ENCODE measurements at regions not wholly inside any gene's neighbourhood (a gene's known extent, or its start where the extent isn't known, plus 50 kb on each side); places are given as distances from the start of the nearest gene placed in this dataset.
"Not testable (repeated sequence)": the region's sequence is repeated elsewhere in the genome, so short reads cannot be mapped to it uniquely, and the experiment has no call there.

DNA sequence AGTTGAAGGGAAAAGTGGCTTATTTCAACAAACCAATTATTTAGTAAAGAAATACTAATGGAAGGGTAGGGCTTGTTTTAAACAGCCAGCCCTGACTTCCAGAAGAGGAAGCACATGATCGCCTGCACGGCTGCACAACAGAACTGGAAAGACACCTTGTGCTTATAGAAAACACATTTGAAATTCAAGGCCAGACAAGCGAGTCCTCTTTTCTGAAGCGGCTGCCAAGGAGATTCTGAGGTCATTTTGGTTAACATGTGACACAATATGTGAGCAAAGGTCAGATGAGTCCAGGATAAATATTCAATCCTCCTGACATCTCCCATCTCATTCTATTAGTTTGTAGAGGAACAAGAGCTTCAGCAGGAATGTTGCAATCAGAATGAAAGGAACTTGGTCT, 461.4 kb upstream of the ST8SIA4 start:
- DNase-seq (ENCODE audit: low spot score): no peak

DNA sequence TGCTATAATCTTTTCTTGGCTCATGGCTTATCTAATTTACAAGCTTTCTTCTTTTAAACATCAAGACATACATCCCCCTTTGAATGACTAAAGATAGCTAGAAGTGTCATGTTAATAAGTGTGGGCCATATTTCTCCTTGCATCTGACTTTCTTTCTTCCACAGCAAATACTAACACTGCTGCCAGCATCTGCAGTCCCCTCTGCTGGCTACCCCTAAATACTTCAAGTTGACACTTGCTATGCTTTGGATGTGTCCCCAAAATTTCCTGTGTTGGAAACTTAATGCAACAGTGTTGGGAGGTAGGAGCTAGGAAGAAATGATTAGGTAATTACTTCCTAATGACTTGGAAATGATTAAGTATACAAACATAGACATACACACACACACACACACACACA, 459.0 kb upstream of the ST8SIA4 start:
- DNase-seq (ENCODE audit: low spot score): no peak

DNA sequence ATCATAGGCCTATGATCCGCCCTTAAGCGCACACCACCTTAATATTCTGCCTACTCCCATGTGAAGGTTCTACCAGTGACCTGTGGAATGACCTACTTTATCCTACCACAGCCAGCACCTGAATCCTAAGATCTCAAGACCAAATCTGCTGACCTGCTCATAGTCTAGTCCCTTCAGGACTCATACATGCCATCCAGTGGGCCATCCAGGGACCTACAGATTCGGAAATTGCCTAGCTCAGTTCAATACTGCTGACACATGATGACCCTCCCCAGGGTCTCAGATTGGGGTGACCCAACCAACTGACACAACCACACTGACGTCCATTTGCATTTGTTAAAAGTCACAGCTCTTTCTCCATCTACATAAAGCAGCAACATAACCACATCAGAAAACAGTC, 443.8 kb upstream of the ST8SIA4 start:
- peak; percentile 30 for DNase-seq (ENCODE audit: low spot score)

DNA sequence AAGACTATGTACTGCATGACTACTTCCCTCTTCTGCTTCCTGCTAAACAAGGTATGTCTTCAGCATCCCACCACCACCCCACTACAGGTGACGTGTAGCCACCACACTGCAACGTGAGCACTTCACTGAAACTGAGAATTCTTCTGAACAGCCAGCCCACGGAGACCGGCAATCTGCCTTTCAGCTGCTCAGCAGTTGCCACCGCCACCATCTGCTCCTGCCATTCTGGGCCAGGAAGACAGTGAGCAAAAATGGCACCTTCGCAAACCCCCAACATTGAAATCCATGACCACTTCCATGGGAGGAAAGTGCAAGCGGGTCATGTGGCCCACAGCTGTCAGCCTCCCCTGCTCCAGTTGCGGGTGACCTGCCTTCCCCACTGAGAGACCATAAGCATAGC, 443.4 kb upstream of the ST8SIA4 start:
- no peak for DNase-seq (ENCODE audit: low spot score)

- DNase-seq (ENCODE audit: low spot score): no peak
Observed at GRCh38 chr5:101338226-101338625, 435.1 kb upstream of the ST8SIA4 start.

DNA sequence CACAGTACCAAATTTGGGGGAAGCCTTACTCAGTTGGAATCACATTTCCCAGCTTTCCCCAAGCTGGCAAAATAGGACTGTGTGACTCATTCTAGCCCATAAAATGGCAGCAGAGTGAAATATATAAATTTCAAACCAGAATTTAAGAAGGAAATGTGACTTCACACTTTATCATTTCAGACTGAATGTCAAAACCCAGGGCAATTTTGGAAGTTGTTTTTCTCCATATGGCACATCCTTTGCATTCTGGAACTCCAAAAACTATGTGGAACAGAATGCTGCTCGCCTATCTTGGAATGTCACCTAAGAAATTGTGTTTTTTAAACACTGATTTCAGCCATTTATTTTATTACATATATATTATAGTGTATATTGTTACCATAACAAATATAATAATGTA, 424.7 kb upstream of the ST8SIA4 start:
- no peak for DNase-seq (ENCODE audit: low spot score)

- no peak for DNase-seq (ENCODE audit: low spot score)
Observed at GRCh38 chr5:101326766-101327165, 423.7 kb upstream of the ST8SIA4 start.

DNA sequence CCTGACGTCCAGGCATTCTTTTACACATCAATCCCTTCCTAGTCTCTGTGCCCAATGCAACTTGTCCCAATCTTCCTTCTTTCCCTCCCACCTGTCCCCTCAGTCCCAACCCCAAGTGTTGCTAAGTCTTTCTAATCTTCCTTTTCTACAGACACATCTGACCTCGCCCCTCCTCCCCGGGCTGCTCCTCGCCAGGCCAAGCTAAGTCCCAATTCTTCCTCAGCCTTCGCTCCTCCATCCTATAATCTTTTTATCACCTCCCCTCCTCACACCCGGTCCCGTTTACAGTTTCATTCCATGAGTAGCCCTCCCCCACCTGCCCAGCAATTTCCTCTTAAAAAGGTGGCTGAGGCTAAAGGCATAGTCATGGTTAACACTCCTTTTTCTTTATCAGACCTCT, 413.3 kb upstream of the ST8SIA4 start:
- DNase-seq (ENCODE audit: low spot score): not testable (repeated sequence)

DNA sequence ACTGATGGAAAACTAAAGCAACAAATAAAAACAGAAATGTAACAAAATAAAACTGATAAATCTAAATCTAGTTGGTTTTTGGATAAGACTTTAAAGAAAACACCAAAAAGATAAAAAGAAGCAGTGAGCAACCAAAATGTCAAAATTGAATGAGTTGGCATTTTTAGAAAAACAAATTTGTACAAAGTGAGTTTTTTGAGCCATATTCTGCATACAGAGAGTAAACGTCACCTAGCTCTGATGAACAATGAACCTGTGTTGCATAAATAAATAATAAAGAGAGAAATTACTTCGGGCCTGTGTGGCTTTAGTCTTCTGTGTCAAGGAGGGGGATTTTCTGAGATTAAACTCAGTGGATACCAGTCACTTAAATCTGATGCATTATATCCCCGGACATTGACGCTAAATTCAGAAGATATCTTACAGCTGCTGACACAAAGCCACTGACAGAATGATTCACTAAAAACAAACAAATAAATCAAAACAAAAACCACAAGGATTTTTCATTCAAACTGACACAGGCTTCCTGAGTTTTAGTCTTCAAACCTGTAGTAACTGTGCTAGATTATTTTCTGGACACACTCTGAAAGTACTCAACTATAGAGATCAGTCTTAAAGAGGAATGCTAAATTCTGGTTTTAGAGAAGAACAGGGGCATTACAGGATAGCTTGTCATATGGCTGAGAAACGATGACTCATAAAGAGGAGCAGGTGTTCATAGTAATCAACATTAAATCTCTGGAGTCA, 403.5 kb upstream of the ST8SIA4 start:
- DNase-seq (ENCODE audit: low spot score): peak; percentile 79

DNA sequence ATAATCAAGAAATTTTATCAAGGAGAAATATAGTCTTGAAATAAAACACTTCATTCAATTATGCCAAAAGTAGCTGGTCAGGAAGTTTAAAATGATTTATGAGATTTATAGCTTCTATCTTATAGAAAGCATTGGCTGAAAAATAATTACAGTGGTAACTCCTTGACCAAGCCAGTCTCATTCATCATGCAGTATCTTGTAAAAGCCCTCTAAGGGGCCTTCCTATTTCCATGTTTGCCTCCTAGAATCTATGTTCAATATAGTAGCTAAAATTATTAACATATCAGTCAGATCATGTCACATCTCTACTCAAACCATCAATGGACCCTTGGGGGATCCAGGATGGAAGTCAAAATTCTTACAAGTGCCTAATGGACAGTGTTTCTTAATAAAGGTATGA, 393.4 kb upstream of the ST8SIA4 start:
- no peak for DNase-seq (ENCODE audit: low spot score)

DNA sequence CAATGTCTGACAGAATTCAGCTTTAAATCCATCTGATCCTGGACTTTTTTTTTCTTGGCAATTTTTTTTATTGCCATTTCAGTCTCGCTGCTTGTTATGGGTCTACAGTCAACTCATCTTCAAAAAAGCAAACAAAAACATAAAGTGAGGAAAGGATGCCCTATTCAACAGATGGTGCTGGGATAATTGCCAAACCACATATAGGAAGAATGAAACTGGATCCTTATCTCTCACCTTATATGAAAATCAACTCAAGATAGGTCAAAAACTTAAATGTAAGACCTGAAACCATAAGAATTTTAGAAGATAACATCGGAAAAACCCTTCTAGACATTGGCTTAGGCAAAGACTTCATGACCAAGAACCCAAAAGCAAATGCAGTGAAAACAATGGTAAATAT, 389.1 kb upstream of the ST8SIA4 start:
- no peak for DNase-seq (ENCODE audit: low spot score)

- DNase-seq (ENCODE audit: low spot score): not testable (repeated sequence)
Observed at GRCh38 chr5:101290761-101291160, 387.7 kb upstream of the ST8SIA4 start.

GRCh38 chr5:101288633-101289032, 385.6 kb upstream of the ST8SIA4 start:
- peak; percentile 93 for DNase-seq (ENCODE audit: low spot score)

- no peak for DNase-seq (ENCODE audit: low spot score)
Observed at GRCh38 chr5:101284736-101285375, 381.8 kb upstream of the ST8SIA4 start.

DNA sequence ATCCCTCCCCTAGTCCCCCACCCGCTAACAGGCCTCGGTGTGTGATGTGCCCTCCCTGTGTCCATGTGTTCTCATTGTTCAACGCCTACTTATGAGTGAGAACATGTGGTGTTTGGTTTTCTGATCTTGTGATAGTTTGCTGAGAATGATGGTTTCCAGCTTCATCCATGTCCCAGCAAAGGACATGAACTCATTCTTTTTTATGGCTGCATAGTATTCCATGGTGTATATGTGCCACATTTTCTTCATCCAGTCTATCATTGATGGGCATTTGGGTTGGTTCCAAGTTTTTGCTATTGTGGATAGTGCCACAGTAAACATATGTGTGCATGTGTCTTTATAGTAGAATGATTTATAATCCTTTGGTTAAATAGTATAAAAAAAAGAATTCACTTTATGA, 380.9 kb upstream of the ST8SIA4 start:
- not testable (repeated sequence) for DNase-seq (ENCODE audit: low spot score)

- DNase-seq (ENCODE audit: low spot score): no peak
Observed at GRCh38 chr5:101278917-101279316, 375.8 kb upstream of the ST8SIA4 start.

- DNase-seq (ENCODE audit: low spot score): peak; percentile 68
Observed at GRCh38 chr5:101278011-101278687, 375.1 kb upstream of the ST8SIA4 start.

- DNase-seq (ENCODE audit: low spot score): no peak
Observed at GRCh38 chr5:101271945-101272344, 368.9 kb upstream of the ST8SIA4 start.

GRCh38 chr5:101271416-101271815, 368.3 kb upstream of the ST8SIA4 start:
- DNase-seq (ENCODE audit: low spot score): no peak

- no peak for DNase-seq (ENCODE audit: low spot score)
Observed at GRCh38 chr5:101260857-101261256, 357.8 kb upstream of the ST8SIA4 start.

GRCh38 chr5:101253096-101253495, 350.0 kb upstream of the ST8SIA4 start:
- DNase-seq (ENCODE audit: low spot score): no peak

GRCh38 chr5:101244621-101245020, 341.5 kb upstream of the ST8SIA4 start:
- no peak for DNase-seq (ENCODE audit: low spot score)

DNA sequence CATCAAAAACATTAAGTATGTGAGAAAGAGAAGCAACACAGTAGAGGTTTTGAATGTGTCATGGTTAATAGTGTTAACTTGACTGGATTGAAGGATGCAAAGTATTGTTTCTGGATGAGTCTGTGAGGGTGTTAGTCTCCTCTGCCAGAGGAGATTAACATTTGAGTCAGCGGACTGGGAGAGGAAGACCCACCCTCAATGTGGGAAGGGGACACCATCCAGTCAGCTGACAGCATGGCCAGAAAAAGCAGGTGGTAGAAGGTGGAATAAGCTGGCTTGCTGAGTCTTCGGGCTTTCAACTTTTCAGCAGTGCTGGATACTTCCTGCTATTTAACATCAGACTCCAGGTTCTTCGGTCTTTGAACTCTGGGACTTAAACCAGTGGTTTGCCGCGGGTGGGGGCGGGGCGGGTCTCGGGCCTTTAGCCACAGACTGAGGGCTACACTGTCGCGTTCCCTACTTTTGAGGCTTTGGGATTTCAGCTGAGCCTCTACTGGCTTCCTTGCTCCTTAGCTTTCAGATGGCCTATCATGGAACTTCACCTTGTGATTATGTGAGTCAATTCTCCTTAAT, 309.9 kb upstream of the ST8SIA4 start:
- DNase-seq (ENCODE audit: low spot score): no peak

Data from H4 (cell line).